NCI-H460 (cell line): ENCODE measurements at regions not wholly inside any gene's neighbourhood (a gene's known extent, or its start where the extent isn't known, plus 50 kb on each side); places are given as distances from the start of the nearest gene placed in this dataset.

Experiments used
- DNase-seq: peaks from one replicate; pipeline ENCODE4 v3.0.0-alpha.2; 2016; ENCODE audit warnings: low read depth; ENCODE audit errors: extremely low read depth

GRCh38 chr15:31238906-31239305 lies 87.7 kb upstream of the KLF13 start:
- no peak for DNase-seq

- DNase-seq: no peak
Measured at GRCh38 chr15:31239409-31239808, 87.2 kb upstream of the KLF13 start.

- no peak for DNase-seq
Measured at GRCh38 chr15:31241888-31242522, 84.6 kb upstream of the KLF13 start.

GRCh38 chr15:31243895-31244294 lies 82.7 kb upstream of the KLF13 start:
- no peak for DNase-seq

GRCh38 chr15:31245135-31245689 lies 81.4 kb upstream of the KLF13 start:
- DNase-seq: no peak

- no peak for DNase-seq
Measured at GRCh38 chr15:31245756-31246155, 80.9 kb upstream of the KLF13 start.

GRCh38 chr15:31247404-31247803 lies 79.2 kb upstream of the KLF13 start:
- DNase-seq: no peak

- no peak for DNase-seq
Measured at GRCh38 chr15:31248263-31248662, 78.4 kb upstream of the KLF13 start.

- DNase-seq: no peak
Measured at GRCh38 chr15:31248951-31249350, 77.7 kb upstream of the KLF13 start.

- DNase-seq: no peak
Measured at GRCh38 chr15:31250033-31250432, 76.6 kb upstream of the KLF13 start.

GRCh38 chr15:31251165-31251564 lies 75.5 kb upstream of the KLF13 start:
- DNase-seq: no peak

GRCh38 chr15:31252171-31252785 lies 74.4 kb upstream of the KLF13 start:
- no peak for DNase-seq

- no peak for DNase-seq
Measured at GRCh38 chr15:31254431-31255175, 72.0 kb upstream of the KLF13 start.

- DNase-seq: no peak
Measured at GRCh38 chr15:31255176-31255510, 71.5 kb upstream of the KLF13 start.

GRCh38 chr15:31255732-31256377 lies 70.8 kb upstream of the KLF13 start:
- no peak for DNase-seq

- DNase-seq: no peak
Measured at GRCh38 chr15:31256378-31257265, 70.0 kb upstream of the KLF13 start.

GRCh38 chr15:31257286-31257685 lies 69.3 kb upstream of the KLF13 start:
- no peak for DNase-seq

GRCh38 chr15:31258260-31258659 lies 68.4 kb upstream of the KLF13 start:
- no peak for DNase-seq

GRCh38 chr15:31259562-31260252 lies 66.9 kb upstream of the KLF13 start:
- DNase-seq: no peak
